Fibroblast of lung (primary cell): ENCODE measurements at regions not wholly inside any gene's neighbourhood (a gene's known extent, or its start where the extent isn't known, plus 50 kb on each side); places are given as distances from the start of the nearest gene placed in this dataset.

Experiments
- DNase-seq, 2 donors: peaks; one replicate each; pipeline versions ENCODE4 v3.0.0 to v3.0.0-alpha.2; 2010; ENCODE audit warnings: low read depth in 2 of 2
- H2AFZ ChIP-seq: 2 replicates; pipeline ENCODE4 v1.5.1; 2012; ENCODE audit warnings: low read length, control low read depth, inconsistent platforms
- H3K27ac ChIP-seq: 2 replicates; pipeline ENCODE4 v1.5.1; 2011; ENCODE audit warnings: low read length, control low read depth; ENCODE audit not compliant: insufficient read depth
- H3K27me3 ChIP-seq: 2 replicates; pipeline ENCODE4 v1.5.1; 2011; ENCODE audit warnings: mild to moderate bottlenecking, low read length; ENCODE audit not compliant: control insufficient read depth, insufficient read depth
- H3K36me3 ChIP-seq: 2 replicates; pipeline ENCODE4 v1.5.1; 2011; ENCODE audit warnings: low read length; ENCODE audit not compliant: control insufficient read depth, insufficient read depth
- H3K4me1 ChIP-seq: 2 replicates; pipeline ENCODE4 v1.5.1; 2011; ENCODE audit warnings: low read length; ENCODE audit not compliant: control insufficient read depth, insufficient read depth; ENCODE audit errors: extremely low read depth
- H3K4me2 ChIP-seq: 2 replicates; pipeline ENCODE4 v1.5.1; 2011; ENCODE audit warnings: low read length, control low read depth; ENCODE audit not compliant: insufficient read depth; ENCODE audit errors: extremely low read depth
- H3K4me3 ChIP-seq, 4 experiments: fragments of 200-600 bp in 1 of 4; sonication (generic) in 1 of 4; replicated peaks in 1 of 4; 2 replicates each; pipeline ENCODE4 v1.5.1; 2011 to 2016; ENCODE audit warnings: low read length in 4 of 4, low read depth in 3 of 4, mild to moderate bottlenecking in 3 of 4, control low read depth in 2 of 4, inconsistent platforms in 1 of 4, mixed read lengths in 1 of 4; ENCODE audit not compliant: insufficient read depth in 1 of 4; ENCODE audit errors: control extremely low read depth in 1 of 4
- H3K79me2 ChIP-seq: 2 replicates; pipeline ENCODE4 v1.5.1; 2012; ENCODE audit warnings: mild to moderate bottlenecking, low read length, inconsistent platforms; ENCODE audit not compliant: control insufficient read depth, insufficient read depth
- H3K9ac ChIP-seq: 2 replicates; pipeline ENCODE4 v1.5.1; 2011; ENCODE audit warnings: mild to moderate bottlenecking, low read length, control low read depth; ENCODE audit not compliant: insufficient read depth
- H3K9me3 ChIP-seq: 2 replicates; pipeline ENCODE4 v1.5.1; 2012; ENCODE audit warnings: low read depth, low read length; ENCODE audit not compliant: control insufficient read depth, insufficient read depth
- H4K20me1 ChIP-seq: 2 replicates; pipeline ENCODE4 v1.5.1; 2011; ENCODE audit warnings: low read length; ENCODE audit not compliant: control insufficient read depth, insufficient read depth; ENCODE audit errors: extremely low read depth
- EZH2 ChIP-seq: IDR thresholded peaks from 2 replicates; pipeline ENCODE4 v1.5.1; 2012; ENCODE audit warnings: low read length, control low read depth, mild to moderate bottlenecking; ENCODE audit errors: missing control alignments
- TF ChIP-seq, protein P1 (sequence below), 2 donors: IDR thresholded peaks in 1 of 2; conservative IDR thresholded peaks in 1 of 2; 1 replicate in 1 of 2; 2 replicates in 1 of 2; pipeline ENCODE4 v1.5.1; 2011 to 2012; ENCODE audit warnings: low read length in 2 of 2, control low read depth in 1 of 2, inconsistent platforms in 1 of 2, low read depth in 1 of 2, mild to moderate bottlenecking in 1 of 2

DNA sequence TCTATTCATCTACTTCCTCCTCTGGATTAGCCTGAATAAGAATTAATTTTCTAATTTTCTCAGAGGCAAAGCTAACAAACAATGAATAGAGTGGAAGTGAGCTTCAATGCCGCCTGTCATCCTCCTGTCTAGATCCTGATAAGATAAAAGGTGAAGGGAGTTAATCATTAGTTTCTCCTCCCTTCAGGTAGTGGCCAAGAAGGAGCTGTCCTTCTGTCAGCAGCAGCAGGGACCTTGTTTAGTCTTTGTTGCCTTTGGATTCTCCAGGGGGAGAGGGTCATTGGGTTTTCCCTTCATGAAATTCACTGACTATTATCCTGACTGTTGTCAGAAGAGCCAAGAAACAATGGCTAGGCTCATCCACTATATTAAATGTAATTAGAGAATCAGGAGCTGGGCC, 420.2 kb upstream of the GOT2 start:
- H3K79me2 ChIP-seq = no peaks in the 10 kb centered on the region
- H3K4me2 ChIP-seq = no peak overlapping the region
- H3K4me1 ChIP-seq = no peaks in the 10 kb centered on the region
- H4K20me1 ChIP-seq = no peaks in the 10 kb centered on the region
- no peaks in the 10 kb centered on the region for H3K36me3 ChIP-seq
- no peak overlapping the region for H3K9ac ChIP-seq
- H3K27ac ChIP-seq = no peak overlapping the region
- no peak overlapping the region for H3K4me3 ChIP-seq
- TF ChIP-seq, protein P1, sequence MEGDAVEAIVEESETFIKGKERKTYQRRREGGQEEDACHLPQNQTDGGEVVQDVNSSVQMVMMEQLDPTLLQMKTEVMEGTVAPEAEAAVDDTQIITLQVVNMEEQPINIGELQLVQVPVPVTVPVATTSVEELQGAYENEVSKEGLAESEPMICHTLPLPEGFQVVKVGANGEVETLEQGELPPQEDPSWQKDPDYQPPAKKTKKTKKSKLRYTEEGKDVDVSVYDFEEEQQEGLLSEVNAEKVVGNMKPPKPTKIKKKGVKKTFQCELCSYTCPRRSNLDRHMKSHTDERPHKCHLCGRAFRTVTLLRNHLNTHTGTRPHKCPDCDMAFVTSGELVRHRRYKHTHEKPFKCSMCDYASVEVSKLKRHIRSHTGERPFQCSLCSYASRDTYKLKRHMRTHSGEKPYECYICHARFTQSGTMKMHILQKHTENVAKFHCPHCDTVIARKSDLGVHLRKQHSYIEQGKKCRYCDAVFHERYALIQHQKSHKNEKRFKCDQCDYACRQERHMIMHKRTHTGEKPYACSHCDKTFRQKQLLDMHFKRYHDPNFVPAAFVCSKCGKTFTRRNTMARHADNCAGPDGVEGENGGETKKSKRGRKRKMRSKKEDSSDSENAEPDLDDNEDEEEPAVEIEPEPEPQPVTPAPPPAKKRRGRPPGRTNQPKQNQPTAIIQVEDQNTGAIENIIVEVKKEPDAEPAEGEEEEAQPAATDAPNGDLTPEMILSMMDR (conservative IDR thresholded peaks at IDR 0.05 in 1 of 2, IDR thresholded peaks at IDR 0.05 in 1 of 2; ENCODE audit: low read depth in 1 of 2, low read length in 2 of 2) = no peak
- no peak for TF ChIP-seq EZH2
- DNase-seq = no peak
- H3K9me3 ChIP-seq = no peaks in the 10 kb centered on the region
- no peak overlapping the region for H2AFZ ChIP-seq
- H3K27me3 ChIP-seq = no peaks in the 10 kb centered on the region

DNA sequence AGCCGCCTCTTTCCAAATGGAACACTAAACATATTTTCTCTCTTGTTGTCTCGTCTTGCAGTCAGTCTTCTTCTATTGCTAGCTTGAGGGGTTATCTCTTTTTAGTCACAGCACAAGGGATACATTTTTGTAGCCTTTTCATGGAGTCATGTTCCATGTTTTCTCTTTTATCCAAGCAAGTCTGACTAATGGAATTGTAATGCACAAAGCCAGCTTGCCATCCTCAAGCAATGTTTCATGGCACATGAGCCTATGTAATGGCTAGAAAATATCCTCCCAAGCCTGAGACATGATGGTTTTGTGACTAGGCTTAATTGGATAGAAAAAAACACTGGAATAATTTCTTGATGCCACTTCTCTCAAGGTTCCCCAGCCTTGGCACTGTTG, 414.6 kb upstream of the GOT2 start:
- TF ChIP-seq, protein P1 (conservative IDR thresholded peaks at IDR 0.05 in 1 of 2, IDR thresholded peaks at IDR 0.05 in 1 of 2; ENCODE audit: low read depth in 1 of 2, low read length in 2 of 2) = no peak
- TF ChIP-seq EZH2 = no peak
- no peak overlapping the region for H3K4me2 ChIP-seq
- DNase-seq = peak in 1 of 2 donors; percentile 0
- no peak overlapping the region for H3K27ac ChIP-seq
- H3K9me3 ChIP-seq = no peaks in the 10 kb centered on the region
- no peak overlapping the region for H2AFZ ChIP-seq
- H4K20me1 ChIP-seq = no peaks in the 10 kb centered on the region
- H3K9ac ChIP-seq = no peak overlapping the region
- H3K4me1 ChIP-seq = no peaks in the 10 kb centered on the region
- H3K36me3 ChIP-seq = no peaks in the 10 kb centered on the region
- H3K79me2 ChIP-seq = no peaks in the 10 kb centered on the region
- no peak overlapping the region for H3K4me3 ChIP-seq
- no peaks in the 10 kb centered on the region for H3K27me3 ChIP-seq

DNA sequence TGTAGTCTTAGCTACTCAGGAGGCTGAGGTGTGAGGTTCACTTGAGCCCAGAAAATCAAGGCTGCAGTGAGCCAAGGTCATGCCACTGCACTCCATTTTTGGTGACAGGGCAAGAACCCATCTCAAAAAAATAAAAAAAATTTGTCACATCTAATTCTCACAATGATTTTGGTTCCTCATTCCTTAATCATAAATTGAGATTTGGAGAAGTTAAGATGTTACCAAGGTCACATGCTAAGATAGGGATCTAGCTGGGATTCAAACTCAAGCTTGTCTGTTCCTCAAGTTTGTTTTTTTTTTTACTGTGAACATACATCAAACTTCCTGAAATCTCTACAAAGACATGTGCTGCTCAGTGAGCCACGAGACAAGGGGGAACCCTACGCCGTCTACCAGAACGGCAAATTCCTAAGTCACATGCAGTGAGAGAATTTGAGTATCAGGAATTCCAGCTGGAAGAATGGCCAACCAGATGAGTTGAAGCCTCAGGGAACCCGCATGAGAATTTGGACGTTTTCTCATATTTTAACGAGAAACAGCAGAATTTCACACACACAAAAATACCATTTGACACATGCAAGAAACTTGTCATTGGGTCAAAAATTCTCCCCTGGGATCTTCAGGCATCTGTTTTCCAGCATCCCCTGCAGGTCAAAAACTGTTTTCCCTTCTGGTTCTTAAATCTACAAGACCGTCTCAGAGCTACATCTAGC, 414.1 kb upstream of the GOT2 start:
- Histone ChIP-seq H3K27ac (no peak overlapping the region), H3K9ac (no peak overlapping the region)

More for the DNA sequence above, 414.1 kb upstream of the GOT2 start:
- no peak overlapping the region for H3K4me3 ChIP-seq
- no peaks in the 10 kb centered on the region for H4K20me1 ChIP-seq
- no peaks in the 10 kb centered on the region for H3K79me2 ChIP-seq
- no peak overlapping the region for H2AFZ ChIP-seq
- no peaks in the 10 kb centered on the region for H3K36me3 ChIP-seq
- no peak for DNase-seq
- no peaks in the 10 kb centered on the region for H3K4me1 ChIP-seq
- no peak for TF ChIP-seq EZH2
- TF ChIP-seq, protein P1 (conservative IDR thresholded peaks at IDR 0.05 in 1 of 2, IDR thresholded peaks at IDR 0.05 in 1 of 2; ENCODE audit: low read depth in 1 of 2, low read length in 2 of 2) = no peak
- H3K4me2 ChIP-seq = no peak overlapping the region
- no peaks in the 10 kb centered on the region for H3K27me3 ChIP-seq
- no peaks in the 10 kb centered on the region for H3K9me3 ChIP-seq
